HepG2 (cell line): ENCODE measurements at regions not wholly inside any gene's neighbourhood (a gene's known extent, or its start where the extent isn't known, plus 50 kb on each side); places are given as distances from the start of the nearest gene placed in this dataset.

Experiments
- ARNT ChIP-seq: fragments of 450-650 bp; IDR thresholded peaks from 2 replicates; pipeline ENCODE4 v1.6.1; 2017
- ETV6 ChIP-seq: sonication (generic); formaldehyde crosslinking; conservative IDR thresholded peaks from 2 replicates; pipeline ENCODE4 v1.4.0; 2020; ENCODE audit warnings: missing genetic modification reagents
- GPN1 ChIP-seq: sonication (generic); formaldehyde crosslinking; IDR thresholded peaks from 2 replicates; pipeline ENCODE4 v1.5.1; 2020; ENCODE audit warnings: missing genetic modification reagents, borderline replicate concordance
- HNF4A ChIP-seq: sonication (generic); formaldehyde crosslinking; IDR thresholded peaks from 2 replicates; pipeline ENCODE4 v1.4.0; 2020; ENCODE audit warnings: missing genetic modification reagents
- HNRNPLL ChIP-seq: fragments of 200-400 bp; formaldehyde crosslinking; IDR thresholded peaks from 2 replicates; pipeline ENCODE4 v1.6.1; 2017; ENCODE audit warnings: mild to moderate bottlenecking, low read depth, low read length; ENCODE audit not compliant: poor library complexity, severe bottlenecking
- KDM5A ChIP-seq: fragments of 200-600 bp; sonication (generic); IDR thresholded peaks from 2 replicates; pipeline ENCODE4 v1.7.0; 2018; ENCODE audit warnings: antibody characterized with exemption, mild to moderate bottlenecking, low read length, borderline replicate concordance
- MAX ChIP-seq: IDR thresholded peaks from 2 replicates; pipeline ENCODE4 v1.6.1; 2012; ENCODE audit warnings: inconsistent platforms
- MEF2D ChIP-seq: sonication (generic); formaldehyde crosslinking; IDR thresholded peaks from 2 replicates; pipeline ENCODE4 v1.5.1; 2020; ENCODE audit warnings: mild to moderate bottlenecking, missing genetic modification reagents
- SRF ChIP-seq: IDR thresholded peaks from 2 replicates; pipeline ENCODE4 v1.6.1; 2011; ENCODE audit warnings: mild to moderate bottlenecking, low read depth, low read length, moderate library complexity
- TERF1 ChIP-seq: sonication (generic); formaldehyde crosslinking; IDR thresholded peaks from 2 replicates; pipeline ENCODE4 v1.8.0; 2022; ENCODE audit warnings: mild to moderate bottlenecking, missing genetic modification reagents, moderate library complexity
- ZNF142 ChIP-seq: sonication (generic); formaldehyde crosslinking; IDR thresholded peaks from 2 replicates; pipeline ENCODE4 v1.4.0; 2020; ENCODE audit warnings: missing genetic modification reagents
- ZNF280B ChIP-seq: sonication (generic); formaldehyde crosslinking; IDR thresholded peaks from 2 replicates; pipeline ENCODE4 v1.5.0; 2020; ENCODE audit warnings: missing genetic modification reagents, mild to moderate bottlenecking, borderline replicate concordance
- ZNF367 ChIP-seq: sonication (generic); formaldehyde crosslinking; IDR thresholded peaks from 2 replicates; pipeline ENCODE4 v1.4.0; 2020; ENCODE audit warnings: missing genetic modification reagents, borderline replicate concordance
- ZNF446 ChIP-seq: sonication (generic); formaldehyde crosslinking; IDR thresholded peaks from 2 replicates; pipeline ENCODE4 v1.5.0; 2020; ENCODE audit warnings: mild to moderate bottlenecking, missing genetic modification reagents
- ZNF549 ChIP-seq: sonication (generic); formaldehyde crosslinking; IDR thresholded peaks from 2 replicates; pipeline ENCODE4 v1.5.0; 2020; ENCODE audit warnings: missing genetic modification reagents
- ZNF580 ChIP-seq: IDR thresholded peaks from 2 replicates; pipeline ENCODE4 v1.6.1; 2016; ENCODE audit warnings: low read depth, borderline replicate concordance
- ZNF704 ChIP-seq: sonication (generic); formaldehyde crosslinking; IDR thresholded peaks from 2 replicates; pipeline ENCODE4 v1.8.1; 2023; ENCODE audit warnings: mild to moderate bottlenecking, inconsistent platforms, moderate library complexity, missing genetic modification reagents, borderline replicate concordance
- ZNF775 ChIP-seq: sonication (generic); formaldehyde crosslinking; IDR thresholded peaks from 2 replicates; pipeline ENCODE4 v1.4.0; 2020; ENCODE audit warnings: missing genetic modification reagents, mild to moderate bottlenecking, moderate library complexity, borderline replicate concordance
- ZNF83 ChIP-seq: sonication (generic); formaldehyde crosslinking; IDR thresholded peaks from 2 replicates; pipeline ENCODE4 v1.4.0; 2020; ENCODE audit warnings: missing genetic modification reagents, mild to moderate bottlenecking, borderline replicate concordance
- ZNF850 ChIP-seq: sonication (generic); formaldehyde crosslinking; conservative IDR thresholded peaks from 2 replicates; pipeline ENCODE4 v1.9.0; 2021; ENCODE audit warnings: mild to moderate bottlenecking, missing genetic modification reagents
- ZSCAN9 ChIP-seq: IDR thresholded peaks from 2 replicates; pipeline ENCODE4 v1.6.1; 2016; ENCODE audit warnings: borderline replicate concordance

GRCh38 chr5:30605693-30606268 lies 587.7 kb upstream of the CDH6 start (continued):
- TF ChIP-seq ZNF83 (CRISPR knock-in tag) (no peak), ETV6 (no peak), ZNF850 (CRISPR knock-in tag) (no peak), ARNT (no peak), HNRNPLL (no peak), ZNF142 (CRISPR knock-in tag) (no peak), ZNF367 (CRISPR knock-in tag) (no peak), TERF1 (CRISPR knock-in tag) (no peak), HNF4A (CRISPR knock-in tag) (peak; percentile 97), MEF2D (CRISPR knock-in tag) (peak; percentile 89), ZNF549 (CRISPR knock-in tag) (no peak), ZNF280B (CRISPR knock-in tag) (no peak), ZNF446 (no peak), KDM5A (no peak), ZNF775 (peak; percentile 98), ZSCAN9 (peak; percentile 95), GPN1 (no peak), ZNF704 (CRISPR knock-in tag) (no peak), MAX (peak; percentile 47; the same call in 1 of the 2 replicates), ZNF580 (CRISPR knock-in tag) (0 out of 2 replicates have a peak, but pooled peaks have one; percentile 51), SRF (no peak)
